ENCODE measurements at regions not wholly inside any gene's neighbourhood (a gene's known extent, or its start where the extent isn't known, plus 50 kb on each side); places are given as distances from the start of the nearest gene placed in this dataset.

DNA sequence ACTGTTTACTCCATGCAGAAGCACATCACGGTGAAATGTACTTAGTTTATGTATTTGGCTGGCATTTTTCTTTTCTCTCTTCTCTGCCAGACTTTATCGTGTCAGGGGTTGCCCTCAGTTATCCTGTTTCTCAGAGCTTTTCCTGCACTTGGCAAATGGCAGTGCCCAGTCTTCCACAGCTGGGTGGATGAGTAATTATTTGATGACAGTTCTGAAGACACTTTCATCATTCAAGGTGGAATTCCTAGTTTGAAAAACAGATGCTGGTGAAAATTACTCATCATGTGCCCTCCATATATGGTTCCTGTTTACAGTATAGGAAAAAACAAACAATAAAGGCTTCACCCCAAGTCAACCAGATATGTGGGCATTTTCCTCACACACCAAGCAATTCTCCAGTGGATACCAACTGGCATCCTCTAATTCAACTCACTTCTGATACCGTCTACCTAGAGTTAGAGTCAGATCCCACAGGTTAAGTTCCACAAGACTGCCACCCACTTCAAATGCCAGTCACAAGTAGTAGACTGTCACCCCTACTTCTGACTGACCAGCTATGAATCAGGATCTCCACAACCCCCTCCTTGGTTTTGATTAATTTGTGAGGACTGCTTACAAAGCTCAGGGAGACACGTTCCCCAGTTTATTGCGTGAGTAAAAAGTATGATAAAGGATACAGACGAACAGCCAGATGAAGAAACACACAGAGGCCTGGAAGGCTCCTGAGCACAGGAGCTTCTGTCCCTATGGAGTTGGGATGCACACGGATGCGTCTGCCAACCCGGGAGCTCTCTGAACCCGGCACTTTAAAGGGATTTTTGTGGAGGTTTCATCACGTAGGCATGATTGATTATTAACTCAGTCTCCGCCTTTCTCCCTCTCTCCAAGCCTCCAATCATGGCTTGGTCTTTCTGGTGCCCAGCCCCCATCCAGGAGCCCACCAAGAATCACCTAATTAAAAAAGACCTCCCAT, 72.9 kb downstream of the CLDN34 start:
- Histone ChIP-seq H4K5ac (ENCODE audit: low read depth, low read length) (no peak overlapping the region), H2BK20ac (ENCODE audit: low read depth, low read length) (no peak overlapping the region), H2AFZ (replicated peaks; ENCODE audit: low read length, poor library complexity) (no peak overlapping the region), H2BK15ac (ENCODE audit: low read depth, low read length) (no peak overlapping the region), H3K4ac (ENCODE audit: low read depth, low read length) (no peak overlapping the region), H3K9ac (ENCODE audit: low read depth, low read length) (no peak overlapping the region), H3K56ac (ENCODE audit: extremely low read depth, insufficient read depth, low read length) (no peak overlapping the region), H3K36me3 (ENCODE audit: control insufficient read depth, insufficient read depth, low read length) (no peaks in the 10 kb centered on the region), H3K79me1 (ENCODE audit: low read depth in 1 of 2, low read length in 2 of 2) (peaks cover 14 to 52% of the 10 kb centered on the region in 2 experiments), H4K8ac (ENCODE audit: low read depth in 2 of 2, low read length in 2 of 2) (no peak overlapping the region), H4K91ac (ENCODE audit: insufficient read depth, low read depth, low read length) (no peak overlapping the region), H3K18ac (ENCODE audit: low read depth, low read length) (no peak overlapping the region), H3K4me3 (ENCODE audit: insufficient read depth, low read depth, low read length) (no peak overlapping the region), H3K27ac (ENCODE audit: insufficient read depth, low read length) (no peak overlapping the region), H3K4me1 (ENCODE audit: control insufficient read depth, insufficient read depth, low read length) (peaks cover 11% of the 10 kb centered on the region), H2BK5ac (ENCODE audit: low read depth, low read length, poor library complexity, severe bottlenecking) (no peak overlapping the region), H2AK9ac (replicated peaks; ENCODE audit: low read depth, low read length, poor library complexity) (no peak overlapping the region), H2AK5ac (ENCODE audit: low read depth, low read length) (no peak overlapping the region), H3K27me3 (ENCODE audit: control insufficient read depth, insufficient read depth, low read length) (no peaks in the 10 kb centered on the region), H3K9me3 (ENCODE audit: control insufficient read depth, insufficient read depth, low read length) (no peaks in the 10 kb centered on the region), H3K14ac (replicated peaks; ENCODE audit: low read depth, low read length) (no peak overlapping the region), H4K20me1 (ENCODE audit: insufficient read depth, low read length) (peaks cover 36% of the 10 kb centered on the region), H3K23ac (ENCODE audit: low read depth, low read length) (no peak overlapping the region), H2BK120ac (ENCODE audit: low read depth, low read length) (peak overlapping the region; percentile 11; the same call in 1 of the 2 replicates), H3K9me1 (ENCODE audit: insufficient read depth, low read length) (peaks cover 10% of the 10 kb centered on the region; the same call in 1 of the 2 replicates), H3K4me2 (ENCODE audit: low read depth, low read length) (no peak overlapping the region)
- in situ Hi-C loops (cut with MboI; ENCODE audit: low sequenced_read_pairs) (no loop called here), intact Hi-C loops (cut with micrococcal nuclease) (no loop called here), dilution Hi-C loops (cut with HindIII; ENCODE audit: low sequenced_read_pairs, unreplicated experiment) (no loop called here)
- WGBS, 2 experiments (ENCODE audit: extremely low coverage in 2 of 2, insufficient read length in 1 of 2) = no CpG with 5 or more reads among the region's 12 CpGs
- POLR2A ChIA-PET (ENCODE audit: unreplicated experiment) = no interaction called here
- peak; percentile 29 for ATAC-seq (ENCODE audit: low read depth)
- DNase-seq = no peak
- no TSS peak for BruUV-seq (replicated peaks)
- CTCF ChIA-PET = interaction anchor here (0.6 kb wide), 2 partner anchors 287 to 1071 kb away, joined by 3 read pairs; no protein-coding TSS in a partner anchor
- TF ChIP-seq MXI1 (IDR thresholded peaks at IDR 0.05; ENCODE audit: borderline replicate concordance, low read depth, low read length) (no peak), CEBPB (IDR thresholded peaks at IDR 0.05; ENCODE audit: low read depth, low read length) (no peak), CHD1 (IDR thresholded peaks at IDR 0.05; ENCODE audit: low read depth, low read length) (no peak), BHLHE40 (IDR thresholded peaks at IDR 0.05; ENCODE audit: low read depth, low read length) (no peak), SMC3 (IDR thresholded peaks at IDR 0.05; ENCODE audit: low read depth, low read length) (no peak), RAD21 (IDR thresholded peaks at IDR 0.05; ENCODE audit: low read length) (no peak), RCOR1 (IDR thresholded peaks at IDR 0.05; ENCODE audit: insufficient replicate concordance, low read length) (no peak), NFE2L2 (IDR thresholded peaks at IDR 0.05; ENCODE audit: low read depth, low read length) (no peak), POLR2A (IDR thresholded peaks at IDR 0.05; ENCODE audit: low read depth, low read length) (no peak), RFX5 (IDR thresholded peaks at IDR 0.05; ENCODE audit: low read depth, low read length) (no peak), FOS (IDR thresholded peaks at IDR 0.05; ENCODE audit: low read depth, low read length) (no peak), MAZ (IDR thresholded peaks at IDR 0.05; ENCODE audit: borderline replicate concordance, low read depth, low read length) (no peak), MAFK (IDR thresholded peaks at IDR 0.05; ENCODE audit: low read depth, low read length) (no peak)
- TF ChIP-seq, protein P1, sequence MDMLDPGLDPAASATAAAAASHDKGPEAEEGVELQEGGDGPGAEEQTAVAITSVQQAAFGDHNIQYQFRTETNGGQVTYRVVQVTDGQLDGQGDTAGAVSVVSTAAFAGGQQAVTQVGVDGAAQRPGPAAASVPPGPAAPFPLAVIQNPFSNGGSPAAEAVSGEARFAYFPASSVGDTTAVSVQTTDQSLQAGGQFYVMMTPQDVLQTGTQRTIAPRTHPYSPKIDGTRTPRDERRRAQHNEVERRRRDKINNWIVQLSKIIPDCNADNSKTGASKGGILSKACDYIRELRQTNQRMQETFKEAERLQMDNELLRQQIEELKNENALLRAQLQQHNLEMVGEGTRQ (IDR thresholded peaks at IDR 0.05; ENCODE audit: low read depth, low read length) = no peak
- TF ChIP-seq, protein P2, sequence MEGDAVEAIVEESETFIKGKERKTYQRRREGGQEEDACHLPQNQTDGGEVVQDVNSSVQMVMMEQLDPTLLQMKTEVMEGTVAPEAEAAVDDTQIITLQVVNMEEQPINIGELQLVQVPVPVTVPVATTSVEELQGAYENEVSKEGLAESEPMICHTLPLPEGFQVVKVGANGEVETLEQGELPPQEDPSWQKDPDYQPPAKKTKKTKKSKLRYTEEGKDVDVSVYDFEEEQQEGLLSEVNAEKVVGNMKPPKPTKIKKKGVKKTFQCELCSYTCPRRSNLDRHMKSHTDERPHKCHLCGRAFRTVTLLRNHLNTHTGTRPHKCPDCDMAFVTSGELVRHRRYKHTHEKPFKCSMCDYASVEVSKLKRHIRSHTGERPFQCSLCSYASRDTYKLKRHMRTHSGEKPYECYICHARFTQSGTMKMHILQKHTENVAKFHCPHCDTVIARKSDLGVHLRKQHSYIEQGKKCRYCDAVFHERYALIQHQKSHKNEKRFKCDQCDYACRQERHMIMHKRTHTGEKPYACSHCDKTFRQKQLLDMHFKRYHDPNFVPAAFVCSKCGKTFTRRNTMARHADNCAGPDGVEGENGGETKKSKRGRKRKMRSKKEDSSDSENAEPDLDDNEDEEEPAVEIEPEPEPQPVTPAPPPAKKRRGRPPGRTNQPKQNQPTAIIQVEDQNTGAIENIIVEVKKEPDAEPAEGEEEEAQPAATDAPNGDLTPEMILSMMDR (conservative IDR thresholded peaks at IDR 0.05; ENCODE audit: low read depth, low read length) = no peak

Measured in IMR-90 (cell line).